LNCAP (cell line): ENCODE measurements at regions not wholly inside any gene's neighbourhood (a gene's known extent, or its start where the extent isn't known, plus 50 kb on each side); places are given as distances from the start of the nearest gene placed in this dataset.
A peak's percentile ranks its signal among the peaks of the same experiment; 100 is the strongest.

Source experiments
- TF ChIP-seq, protein P1 (sequence below): fragments of 450-650 bp; IDR thresholded peaks from 2 replicates; pipeline ENCODE4 v1.5.1; 2017; ENCODE audit warnings: mild to moderate bottlenecking

DNA sequence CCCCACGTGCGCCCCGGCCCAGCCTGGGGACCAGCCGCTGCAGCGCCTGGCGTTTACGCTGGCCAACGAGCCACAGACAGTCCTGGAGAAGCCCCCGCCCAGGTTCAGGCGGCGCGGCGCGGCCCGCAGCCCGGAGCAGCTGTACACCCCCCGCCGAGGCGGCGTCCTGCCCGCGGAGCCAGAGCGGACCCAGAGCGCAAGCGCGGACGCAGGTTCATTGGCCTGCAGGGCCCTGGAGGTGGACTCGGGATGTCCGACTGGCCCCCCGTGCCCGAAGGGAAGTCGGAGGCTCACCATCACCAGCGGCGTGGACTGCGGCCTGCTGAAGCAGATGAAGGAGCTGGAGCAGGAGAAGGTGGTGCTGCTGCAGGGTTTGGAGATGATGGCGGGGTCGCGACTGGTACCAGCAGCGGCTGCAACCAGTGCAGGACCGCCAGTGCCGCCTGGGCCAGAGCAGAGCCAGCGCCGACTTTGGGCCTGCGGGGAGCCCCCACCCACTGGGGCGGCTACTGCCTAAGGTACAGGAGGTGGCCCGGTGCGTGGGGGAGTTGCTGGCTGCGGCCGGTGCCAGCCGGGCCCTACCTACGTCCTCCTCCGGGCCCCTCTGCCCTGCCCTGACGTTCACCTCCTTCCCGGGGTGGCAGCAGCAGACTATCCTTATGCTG, 72.0 kb upstream of the KCTD7 start:
- TF ChIP-seq, protein P1, sequence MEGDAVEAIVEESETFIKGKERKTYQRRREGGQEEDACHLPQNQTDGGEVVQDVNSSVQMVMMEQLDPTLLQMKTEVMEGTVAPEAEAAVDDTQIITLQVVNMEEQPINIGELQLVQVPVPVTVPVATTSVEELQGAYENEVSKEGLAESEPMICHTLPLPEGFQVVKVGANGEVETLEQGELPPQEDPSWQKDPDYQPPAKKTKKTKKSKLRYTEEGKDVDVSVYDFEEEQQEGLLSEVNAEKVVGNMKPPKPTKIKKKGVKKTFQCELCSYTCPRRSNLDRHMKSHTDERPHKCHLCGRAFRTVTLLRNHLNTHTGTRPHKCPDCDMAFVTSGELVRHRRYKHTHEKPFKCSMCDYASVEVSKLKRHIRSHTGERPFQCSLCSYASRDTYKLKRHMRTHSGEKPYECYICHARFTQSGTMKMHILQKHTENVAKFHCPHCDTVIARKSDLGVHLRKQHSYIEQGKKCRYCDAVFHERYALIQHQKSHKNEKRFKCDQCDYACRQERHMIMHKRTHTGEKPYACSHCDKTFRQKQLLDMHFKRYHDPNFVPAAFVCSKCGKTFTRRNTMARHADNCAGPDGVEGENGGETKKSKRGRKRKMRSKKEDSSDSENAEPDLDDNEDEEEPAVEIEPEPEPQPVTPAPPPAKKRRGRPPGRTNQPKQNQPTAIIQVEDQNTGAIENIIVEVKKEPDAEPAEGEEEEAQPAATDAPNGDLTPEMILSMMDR, result no peak

DNA sequence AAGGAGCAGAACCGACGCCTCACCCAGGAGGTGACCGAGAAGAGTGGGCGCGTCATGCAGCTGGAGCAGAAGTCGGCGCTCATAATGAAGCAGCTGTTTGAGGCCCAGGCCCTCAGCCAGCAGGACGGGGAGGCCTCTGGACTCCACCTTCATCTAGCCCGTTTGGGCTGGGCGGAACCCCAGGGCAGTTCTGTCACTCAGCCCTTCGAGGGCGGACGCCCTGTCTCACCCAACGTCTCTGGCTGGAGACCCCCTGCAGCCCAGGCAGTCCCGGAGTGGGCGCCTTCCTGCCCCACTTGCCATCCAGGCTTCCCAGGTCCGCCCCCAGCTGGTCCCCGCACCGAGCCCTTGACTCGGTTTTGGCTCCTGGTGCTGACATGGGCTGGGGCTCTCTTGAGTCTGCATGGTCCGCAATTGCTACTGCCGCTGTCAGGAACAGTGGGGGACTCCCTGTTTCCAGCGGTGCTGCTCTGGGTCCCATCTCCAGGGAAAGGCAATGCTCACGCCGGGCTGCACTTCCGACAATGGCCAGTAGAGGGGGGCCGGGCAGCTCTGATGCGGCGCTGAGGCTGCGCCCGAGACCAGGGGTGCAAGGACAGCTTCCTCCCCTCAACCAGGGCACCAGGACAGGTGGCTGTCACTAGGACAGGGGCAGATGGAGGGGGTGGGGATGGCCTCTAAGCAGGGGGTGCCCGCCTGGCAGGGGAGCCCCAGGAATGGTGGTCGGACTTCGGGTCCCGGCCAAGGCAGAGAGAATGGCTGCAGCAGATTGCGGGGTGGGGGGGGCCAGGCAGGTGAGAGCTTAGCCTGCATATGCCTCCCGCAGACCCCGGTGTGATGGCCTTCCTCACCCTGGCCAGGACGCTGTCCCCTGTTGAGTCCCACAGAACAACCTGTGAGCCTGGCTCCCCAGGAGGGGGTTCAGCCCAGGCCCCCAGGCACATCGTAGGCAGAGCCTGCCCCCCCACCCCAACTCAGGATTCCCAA, 71.2 kb upstream of the KCTD7 start:
- TF ChIP-seq, protein P1, result peak; percentile 98

DNA sequence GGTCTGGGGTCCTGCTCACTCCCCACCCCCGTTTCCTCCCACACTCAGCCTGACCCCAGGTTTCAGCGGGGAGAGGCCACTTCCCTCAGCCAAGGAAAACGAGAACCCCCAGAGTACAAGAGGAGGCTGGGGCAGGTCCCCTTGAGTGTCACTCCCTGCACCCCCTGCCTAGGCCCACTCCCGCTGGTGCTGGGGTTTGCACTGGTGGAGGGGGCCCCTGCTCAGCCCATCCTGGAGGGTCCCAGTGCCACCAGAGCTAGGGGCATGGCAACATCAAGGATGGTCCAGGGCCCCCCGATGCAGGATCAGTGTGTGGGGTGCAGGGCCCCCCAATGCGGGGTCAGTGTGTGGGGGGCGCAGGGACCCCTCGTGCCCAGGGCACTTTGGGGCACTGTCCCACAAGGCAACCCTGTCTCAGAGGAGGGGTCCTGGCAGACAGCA, 70.5 kb upstream of the KCTD7 start:
- TF ChIP-seq, protein P1, result no peak

DNA sequence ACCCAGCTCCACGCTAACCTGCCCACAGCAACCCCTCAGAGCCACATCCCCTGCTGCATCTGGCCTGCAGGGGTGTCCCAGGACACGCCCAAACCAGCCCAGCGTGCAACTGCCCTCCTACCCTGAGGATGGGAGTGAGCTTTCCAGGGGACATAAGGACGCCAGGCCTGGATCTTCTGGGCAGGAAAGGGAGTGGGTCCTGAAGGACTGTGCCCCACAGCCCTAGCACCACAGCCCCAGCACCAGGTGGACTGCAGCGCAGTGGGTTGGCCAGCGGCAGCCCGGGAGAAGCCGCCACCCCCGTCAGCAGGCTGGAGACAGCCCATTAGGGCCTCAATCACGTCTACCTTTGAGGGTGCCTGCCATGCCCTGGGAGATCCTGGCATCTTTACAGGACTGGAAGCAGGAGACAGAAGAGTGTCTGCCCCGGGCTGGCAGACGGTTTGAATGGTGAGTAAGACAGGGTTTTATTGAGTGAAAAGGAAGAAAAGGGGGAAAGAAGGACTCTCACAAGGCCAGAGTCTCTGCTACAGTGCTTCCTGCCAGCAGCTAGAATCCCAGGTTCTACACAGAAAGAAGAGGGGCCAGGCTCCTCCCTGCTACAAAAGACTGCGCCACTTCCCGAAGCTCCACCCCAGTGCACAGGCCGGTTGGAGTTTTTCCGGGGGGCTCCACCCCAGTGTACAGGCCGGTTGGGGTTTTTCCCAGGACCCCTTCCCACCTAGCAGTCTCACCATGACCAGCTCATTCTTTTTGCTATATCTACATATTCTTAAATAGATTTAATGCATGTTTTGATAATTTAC, 69.8 kb upstream of the KCTD7 start:
- TF ChIP-seq, protein P1, result no peak

DNA sequence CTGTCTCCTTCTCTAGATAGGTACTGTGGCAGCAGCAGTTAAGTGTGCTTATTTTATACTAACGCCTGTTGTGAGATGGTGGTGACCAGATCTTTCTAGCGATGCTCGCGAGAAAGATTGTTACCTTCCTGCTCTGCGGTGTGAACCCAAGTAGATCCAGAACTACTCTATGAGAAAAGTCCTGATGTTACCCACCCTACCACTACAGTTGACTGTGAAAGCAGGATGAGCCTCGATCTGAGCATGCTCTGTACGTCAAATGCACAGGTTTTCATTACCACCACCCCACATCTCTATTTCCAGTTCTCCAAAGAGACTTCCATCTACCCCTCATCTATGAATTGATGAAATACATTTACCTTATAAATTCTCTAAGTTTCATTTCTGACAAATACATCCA, 64.6 kb upstream of the KCTD7 start:
- TF ChIP-seq, protein P1, result no peak

DNA sequence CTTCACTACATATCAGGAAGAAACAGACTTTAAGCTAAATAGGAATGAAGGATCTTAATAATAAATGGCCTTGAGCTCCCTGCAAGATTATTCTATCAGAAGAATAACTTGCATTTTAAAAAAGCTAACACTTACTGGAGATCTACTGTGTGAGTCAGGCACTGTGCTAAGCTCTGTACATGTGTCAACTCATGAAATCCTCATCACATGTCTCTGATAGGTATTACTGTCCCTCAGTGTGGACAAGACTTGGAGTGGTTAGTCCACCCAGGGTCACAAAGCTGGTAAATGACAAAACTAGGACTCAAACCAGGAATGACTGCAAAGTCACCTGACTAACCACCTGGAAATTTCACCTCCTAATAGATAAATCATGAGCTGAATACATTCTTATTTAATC, 57.1 kb upstream of the KCTD7 start:
- TF ChIP-seq, protein P1, result no peak

DNA sequence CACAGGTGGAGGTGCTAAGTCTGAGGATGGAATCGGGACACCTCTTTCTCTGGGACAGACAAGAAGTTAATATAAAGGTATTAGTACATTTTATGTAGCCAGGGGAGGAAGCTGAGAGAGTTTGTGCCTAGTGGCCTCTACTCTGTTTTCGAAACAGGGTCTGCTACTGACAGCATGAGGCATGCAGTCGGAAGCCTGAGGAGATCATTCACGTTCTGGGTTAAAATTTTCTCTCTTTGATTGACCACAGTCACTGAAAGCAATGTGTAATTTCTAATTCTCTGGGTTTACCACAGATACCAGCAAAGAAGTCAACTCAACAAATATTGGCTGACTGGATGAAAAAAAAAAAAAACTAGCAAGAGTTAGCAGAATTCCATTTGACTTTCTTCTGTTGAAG, 53.3 kb upstream of the KCTD7 start:
- TF ChIP-seq, protein P1, result no peak
